GM19351 (cell line): ENCODE measurements at regions not wholly inside any gene's neighbourhood (a gene's known extent, or its start where the extent isn't known, plus 50 kb on each side); places are given as distances from the start of the nearest gene placed in this dataset.
"Not testable (repeated sequence)": the region's sequence is repeated elsewhere in the genome, so short reads cannot be mapped to it uniquely, and the experiment has no call there.

Experiments used
- ATAC-seq: cut with Tn5 transposase; IDR thresholded peaks from one replicate; pipeline ENCODE4 v1.9.1; 2021; ENCODE audit warnings: mild to moderate bottlenecking, moderate library complexity; ENCODE audit not compliant: unreplicated experiment

DNA sequence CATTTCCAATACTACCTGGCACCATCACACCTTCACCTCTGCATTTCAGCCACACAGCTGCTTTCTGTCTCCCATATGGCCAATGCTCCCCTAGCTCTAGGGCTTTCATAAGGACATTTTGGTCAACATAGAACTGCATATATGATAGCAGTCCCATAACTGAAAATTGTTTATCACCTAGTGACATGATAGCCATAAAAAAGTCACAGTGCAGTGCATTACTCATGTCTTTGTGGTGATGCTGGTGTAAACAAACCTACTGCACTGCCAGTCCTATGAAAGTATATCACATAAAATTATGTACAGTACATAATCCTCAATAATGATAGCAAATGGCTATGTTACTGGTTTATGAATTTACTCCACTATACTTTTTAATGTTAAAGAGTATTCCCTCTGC is 221.0 kb downstream of the NAF1 start:
- ATAC-seq = no peak

DNA sequence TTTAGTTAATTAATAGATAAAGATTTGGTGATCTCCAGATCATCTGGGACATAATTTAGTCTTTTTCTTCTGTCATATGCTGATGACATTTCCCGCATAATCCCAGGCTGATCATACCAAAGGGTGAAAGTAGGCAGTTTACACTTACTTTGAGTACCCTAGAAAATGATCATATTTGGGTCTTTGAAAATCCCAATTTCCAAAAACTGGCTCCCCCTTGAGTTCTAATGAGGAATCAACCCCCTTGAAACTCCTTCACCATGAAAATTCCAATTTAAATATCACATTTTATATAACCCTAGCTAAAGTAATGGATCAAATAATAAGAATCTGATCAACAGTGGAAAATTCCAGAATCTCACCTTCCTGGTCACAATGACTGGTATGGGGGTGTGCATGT is 223.4 kb downstream of the NAF1 start:
- no peak for ATAC-seq

DNA sequence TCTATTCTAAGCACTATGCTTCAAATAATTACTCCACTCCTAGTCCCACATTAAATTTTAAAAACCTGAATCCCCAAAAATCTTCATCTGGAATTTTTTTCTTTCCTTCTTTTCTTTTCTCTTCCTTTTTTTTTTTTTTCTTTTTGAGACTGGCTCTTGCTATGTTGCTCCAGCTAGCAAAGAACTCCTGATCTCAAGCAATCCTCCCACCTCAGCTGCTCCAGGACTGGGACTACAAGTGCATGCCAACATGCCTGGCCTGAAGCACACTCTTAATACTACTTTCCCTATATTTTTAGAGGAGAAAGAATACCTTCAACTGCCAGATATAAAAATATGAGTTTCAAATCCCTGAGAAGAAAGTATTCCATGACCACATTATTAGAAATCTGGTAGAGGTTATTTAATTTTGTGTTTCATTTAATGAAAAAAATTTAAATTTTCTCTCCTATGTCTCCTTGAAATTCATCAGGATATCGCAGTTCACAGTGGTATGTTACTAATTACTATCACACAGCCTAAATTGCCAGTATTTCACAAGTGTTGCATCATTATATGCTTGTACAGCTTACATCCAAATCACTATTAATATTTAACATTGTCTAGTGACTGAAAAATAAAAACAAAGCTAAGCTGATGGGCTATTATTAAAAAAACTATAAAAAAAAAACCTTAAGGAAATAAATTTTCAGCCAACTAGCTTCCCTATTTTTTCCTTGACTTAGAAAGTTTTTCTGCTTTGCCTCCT is 227.8 kb downstream of the NAF1 start:
- no peak for ATAC-seq

DNA sequence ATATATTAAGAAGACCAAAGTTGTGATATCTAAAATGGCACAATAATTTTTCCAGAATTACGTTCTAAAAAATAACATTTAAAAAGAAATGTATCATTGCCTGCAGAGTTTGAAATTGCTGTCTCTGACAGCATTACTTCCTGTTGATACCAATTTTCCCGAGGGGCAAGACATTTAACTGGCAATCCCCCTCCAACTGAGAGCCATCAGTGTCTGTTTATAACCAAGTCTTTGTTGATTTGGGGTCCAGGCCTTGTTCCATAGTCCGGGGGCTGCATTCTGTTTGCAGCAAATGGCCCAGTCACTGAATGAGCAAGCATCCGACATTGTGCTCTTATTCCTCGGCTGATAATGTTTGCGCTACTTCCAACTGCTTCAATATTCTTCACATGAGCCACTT is 231.5 kb downstream of the NAF1 start:
- ATAC-seq = no peak

DNA sequence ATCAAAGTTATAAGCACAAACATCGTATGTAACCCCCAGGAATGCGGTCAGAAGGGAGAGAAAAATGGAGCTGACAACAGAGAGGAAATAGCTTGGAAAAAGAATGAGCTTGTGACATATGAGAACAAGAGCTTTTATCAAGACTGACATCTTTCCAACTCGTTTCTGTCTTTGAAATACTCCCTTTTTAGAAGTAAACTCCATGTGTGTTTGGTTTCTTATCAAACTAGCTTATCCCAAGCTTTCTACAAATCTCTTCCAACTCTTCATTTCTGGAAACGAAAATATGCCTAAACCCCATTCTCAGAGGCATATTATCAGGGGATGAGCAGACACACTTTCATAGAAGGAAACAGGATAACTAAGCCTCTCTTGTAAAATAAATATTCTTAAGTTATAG is 235.4 kb downstream of the NAF1 start:
- ATAC-seq = no peak

DNA sequence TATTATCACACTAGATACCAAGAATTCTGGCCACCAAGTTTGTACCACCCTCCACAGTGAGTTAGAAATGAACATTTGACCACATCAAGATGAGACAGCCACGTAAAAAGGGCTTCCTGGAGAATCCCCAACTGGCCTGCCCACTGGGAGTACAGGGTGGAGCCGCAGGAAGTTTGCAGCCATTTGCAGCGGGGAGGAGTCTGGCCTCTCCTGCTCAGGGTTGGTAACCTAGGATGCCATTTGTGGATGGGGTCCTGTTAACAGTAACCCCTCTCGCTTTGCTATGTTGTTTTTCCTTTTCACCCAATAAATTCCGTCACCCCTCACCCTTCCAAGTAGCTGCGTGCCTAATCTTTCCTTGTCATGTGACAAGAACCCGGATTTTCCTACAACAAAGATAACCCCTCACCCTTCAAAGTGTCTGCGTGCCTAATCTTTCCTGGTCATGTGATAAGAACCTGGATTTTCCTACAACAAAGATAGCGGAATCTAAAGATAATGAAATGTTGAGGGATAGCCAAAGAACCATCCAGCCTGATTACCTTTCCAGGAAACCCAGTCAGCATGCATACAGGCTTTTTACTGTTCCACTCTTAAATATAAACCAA is 245.4 kb downstream of the NAF1 start:
- no peak for ATAC-seq

DNA sequence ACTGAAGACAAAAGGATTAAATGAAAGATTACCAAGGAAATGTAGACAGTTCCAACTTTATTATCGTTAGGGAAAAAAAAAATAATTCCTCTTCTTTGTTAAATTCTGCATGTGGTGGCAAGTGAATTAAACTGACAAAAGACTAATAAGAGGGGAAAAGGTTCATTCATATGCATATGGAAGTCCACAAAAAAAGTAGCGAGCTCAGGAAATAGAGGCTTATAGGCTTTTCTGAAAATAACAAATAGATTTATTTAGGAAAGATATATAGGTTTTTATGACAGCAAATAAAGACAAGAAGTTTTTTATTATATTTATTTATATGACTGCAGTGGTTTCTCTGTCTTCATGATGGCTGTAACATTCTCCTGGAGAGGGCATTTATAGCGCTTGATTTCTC is 246.0 kb downstream of the NAF1 start:
- ATAC-seq = no peak

DNA sequence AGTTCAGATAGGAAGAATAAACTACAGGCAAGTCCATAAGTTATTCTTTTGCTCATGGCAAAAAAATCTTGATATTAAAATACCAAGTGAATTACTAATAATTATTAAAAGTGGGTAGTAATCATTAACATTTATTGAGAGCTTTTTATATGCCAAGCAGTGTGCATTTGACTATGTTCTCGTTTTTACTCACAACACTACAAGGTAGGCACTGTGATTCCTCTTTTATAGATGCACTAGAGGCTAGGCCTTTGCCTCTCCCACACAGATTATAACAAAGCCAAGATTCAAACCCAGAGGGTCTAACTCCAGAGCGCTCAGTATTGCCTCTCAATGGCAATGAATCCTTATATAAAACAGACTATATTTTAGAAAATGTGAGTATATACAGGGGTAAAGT is 254.2 kb downstream of the NAF1 start:
- no peak for ATAC-seq

DNA sequence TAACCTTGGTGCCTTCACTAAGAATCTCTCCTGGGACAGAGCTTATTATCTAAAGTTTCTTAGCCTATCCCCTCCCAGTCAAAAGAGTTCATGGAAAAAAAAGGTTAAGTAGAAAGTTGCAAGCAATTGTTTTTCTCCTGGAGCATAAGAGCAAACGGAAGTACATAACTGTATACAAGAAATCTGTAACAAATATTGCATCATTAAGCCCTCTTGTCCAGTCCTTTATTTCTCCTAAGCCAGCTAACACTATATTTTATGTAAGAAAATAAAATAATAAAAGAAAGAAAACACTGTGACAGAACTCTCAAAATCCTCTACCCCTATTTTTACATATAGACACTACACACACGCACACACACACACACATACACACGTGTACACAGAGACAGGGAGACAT is 255.3 kb downstream of the NAF1 start:
- no peak for ATAC-seq

DNA sequence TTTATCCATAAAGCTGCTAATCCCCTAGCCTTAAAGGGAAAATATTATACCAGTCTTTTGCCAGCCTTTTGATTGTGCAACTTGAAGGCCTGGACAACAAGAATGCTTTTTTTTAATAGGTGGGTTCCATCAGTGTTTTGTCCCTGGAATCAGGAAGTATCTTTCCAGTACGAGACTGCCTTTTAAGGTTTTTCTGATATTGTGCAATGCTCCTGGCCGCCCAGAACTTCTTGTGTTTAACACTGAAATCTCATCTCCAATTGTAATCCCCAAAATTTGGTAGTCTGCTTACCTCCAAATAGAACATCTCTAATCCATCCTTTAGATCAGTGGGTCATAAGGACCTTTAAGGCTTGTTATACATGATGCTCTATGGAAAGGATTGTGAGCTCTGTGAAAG is 256.7 kb downstream of the NAF1 start:
- ATAC-seq = no peak

DNA sequence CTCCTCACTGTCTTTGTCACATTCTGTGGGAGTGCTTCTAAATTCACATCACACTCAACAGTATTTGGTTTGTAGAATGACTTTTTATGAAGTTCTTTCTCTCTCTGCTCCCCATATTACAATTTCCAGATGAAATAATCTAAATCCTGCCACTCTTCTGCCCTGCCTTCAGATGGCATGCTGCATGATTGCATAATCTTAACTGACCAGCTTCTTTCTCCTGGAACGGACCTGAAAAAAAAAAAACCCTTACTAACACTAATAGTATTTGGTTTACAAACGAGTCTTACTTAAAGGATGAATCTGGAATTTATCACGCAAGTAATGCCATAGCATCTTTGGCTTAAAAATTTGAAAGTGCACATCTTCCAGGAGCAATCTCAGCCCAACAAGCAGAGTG is 272.3 kb downstream of the NAF1 start:
- no peak for ATAC-seq

DNA sequence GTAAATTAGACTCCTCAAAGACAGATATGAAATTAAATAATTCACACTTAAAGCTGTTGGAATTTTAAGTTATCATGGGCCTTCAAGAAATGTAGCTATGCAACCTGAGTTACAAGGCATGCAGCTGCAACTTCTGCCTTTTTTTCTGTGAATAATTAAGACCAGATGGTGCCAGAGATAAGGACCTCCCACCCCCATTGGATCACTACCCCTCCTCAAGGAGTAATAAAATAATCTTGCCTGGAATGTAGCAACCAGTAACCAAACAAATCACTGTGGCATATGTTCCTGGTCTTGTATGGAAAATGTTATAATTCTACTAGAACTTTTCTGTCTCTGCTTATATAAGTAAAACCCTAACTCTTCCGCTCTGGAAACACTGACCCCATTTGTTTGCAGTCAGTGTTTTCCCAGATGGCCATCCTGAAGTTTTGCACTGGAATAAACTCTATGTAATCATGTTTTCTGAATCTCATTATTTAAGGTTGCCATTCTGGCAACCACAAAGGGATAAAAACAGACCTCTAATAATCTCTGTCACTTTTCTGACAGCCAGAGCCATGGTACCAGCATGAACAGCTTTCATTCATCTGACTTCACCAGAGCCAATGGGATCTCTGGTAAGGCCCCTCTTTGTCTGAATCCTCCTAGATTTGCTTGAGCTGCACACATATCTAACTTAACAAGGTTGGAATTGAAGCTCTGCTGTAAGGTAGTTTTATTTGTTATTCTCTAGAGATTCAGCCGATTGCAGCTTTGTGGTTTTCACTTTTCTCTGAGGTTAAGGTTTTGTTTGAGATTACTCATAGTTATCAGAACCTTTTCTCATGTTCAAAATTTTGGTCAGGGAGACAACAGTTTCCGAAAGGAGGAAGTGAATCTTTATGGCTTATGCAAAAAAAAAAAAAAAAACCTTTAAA is 274.6 kb downstream of the NAF1 start:
- ATAC-seq = peak; percentile 99

DNA sequence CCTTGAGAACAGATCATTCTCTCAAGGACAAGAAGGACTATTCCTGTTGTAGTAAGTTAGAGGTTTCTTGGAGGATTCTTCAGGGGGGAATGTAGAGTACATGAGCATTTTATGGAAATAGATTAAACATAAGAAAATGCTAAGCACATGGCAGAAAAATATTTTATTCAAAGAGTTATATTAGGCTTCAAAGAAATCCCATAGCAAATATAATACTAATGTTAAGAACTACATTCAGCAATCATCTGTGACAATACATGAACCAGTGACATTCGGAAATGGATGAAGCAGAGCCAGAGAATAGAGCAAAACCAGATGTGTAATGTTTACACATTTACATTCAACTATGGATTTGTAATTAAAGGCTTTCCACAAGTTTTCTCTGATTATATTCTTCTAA is 288.6 kb downstream of the NAF1 start:
- no peak for ATAC-seq

DNA sequence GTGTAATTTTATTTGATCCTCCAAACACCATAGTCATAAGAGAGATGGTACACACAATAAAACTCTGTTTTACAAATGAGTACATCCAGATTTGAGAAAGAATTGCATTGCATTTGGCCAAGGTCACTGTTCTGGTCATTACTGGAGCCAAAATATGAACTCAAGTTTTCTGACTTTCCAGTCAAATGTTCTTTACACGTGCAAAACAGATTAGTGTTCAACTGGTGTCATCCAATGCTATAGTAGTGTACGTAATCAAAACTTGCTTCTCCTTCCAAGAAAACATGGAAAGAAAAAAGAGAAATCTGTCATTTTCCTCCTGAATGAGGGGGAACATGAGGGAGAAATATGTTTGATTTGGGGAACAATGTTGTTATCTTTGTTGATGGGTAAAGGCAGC is 291.9 kb downstream of the NAF1 start:
- no peak for ATAC-seq

DNA sequence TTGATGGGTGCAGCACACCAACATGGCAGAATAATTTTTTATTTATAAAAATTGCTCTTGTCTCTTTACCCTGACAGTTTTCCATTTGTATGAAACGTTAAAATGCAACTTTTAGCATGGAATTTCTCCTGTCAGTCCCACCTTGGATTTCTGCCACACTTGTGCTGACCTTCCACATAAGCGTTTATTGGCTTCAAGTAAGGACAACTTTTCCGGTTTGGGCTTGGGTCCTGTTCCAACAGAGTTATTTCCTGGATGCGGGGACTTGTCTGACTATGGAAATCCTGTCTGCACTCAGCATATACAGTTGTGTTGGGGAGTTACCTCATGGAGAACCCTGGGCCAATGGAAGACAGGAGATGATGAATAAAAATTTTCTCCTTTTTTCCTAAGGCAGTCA is 294.7 kb downstream of the NAF1 start:
- no peak for ATAC-seq

DNA sequence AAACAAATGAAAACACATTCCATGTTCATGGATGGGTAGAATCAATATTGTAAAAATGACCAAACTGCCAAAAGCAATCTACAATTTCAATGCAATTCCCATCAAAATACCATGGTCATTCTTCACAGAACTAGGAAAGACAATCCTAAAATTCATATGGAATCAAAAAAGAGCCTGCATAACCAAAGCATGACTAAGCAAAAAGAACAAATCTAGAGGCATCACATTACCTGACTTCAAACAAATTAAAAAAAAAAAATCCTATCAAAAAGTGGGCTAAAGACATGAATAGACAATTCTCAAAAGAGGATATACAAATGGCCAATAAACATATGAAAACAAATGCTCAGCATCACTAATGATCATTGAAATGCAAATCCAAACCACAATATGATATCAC is 297.5 kb downstream of the NAF1 start:
- no peak for ATAC-seq

DNA sequence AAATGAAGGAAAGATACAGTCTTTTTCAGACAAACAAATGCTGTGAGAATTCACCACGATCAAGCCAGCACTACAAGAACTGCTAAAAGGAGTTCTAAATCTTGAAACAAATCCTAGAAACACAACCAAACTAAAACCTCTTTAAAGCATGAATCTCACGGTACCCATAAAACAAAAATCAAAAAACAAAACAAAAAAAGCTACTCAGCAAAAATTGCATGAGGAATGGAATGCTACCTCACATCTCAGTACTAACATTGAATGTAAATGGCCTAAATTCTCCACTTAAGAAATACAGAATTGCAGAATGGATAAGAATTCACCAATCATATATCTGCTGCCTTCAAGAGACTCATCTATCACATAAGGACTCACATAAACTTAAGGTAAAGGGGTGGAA is 300.1 kb downstream of the NAF1 start:
- no peak for ATAC-seq

DNA sequence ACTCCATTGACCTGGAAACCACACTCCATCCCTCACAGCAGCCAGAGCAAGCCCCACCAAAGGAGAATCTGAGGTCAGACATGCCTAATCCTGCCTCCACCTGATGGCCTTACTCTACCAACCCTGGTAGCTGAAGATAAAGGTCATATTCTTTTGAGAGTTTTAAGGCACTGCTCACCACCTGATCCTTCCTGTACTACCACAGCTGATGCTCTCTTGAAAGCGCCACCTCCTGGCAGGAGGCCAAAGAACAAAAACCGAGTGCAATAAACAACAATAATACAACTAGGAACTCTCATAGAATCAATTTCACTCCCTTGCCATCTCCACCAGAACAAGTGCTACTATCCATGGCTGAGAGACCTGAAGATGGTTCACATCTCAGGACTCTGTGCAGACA is 301.6 kb downstream of the NAF1 start:
- peak; percentile 65 for ATAC-seq

DNA sequence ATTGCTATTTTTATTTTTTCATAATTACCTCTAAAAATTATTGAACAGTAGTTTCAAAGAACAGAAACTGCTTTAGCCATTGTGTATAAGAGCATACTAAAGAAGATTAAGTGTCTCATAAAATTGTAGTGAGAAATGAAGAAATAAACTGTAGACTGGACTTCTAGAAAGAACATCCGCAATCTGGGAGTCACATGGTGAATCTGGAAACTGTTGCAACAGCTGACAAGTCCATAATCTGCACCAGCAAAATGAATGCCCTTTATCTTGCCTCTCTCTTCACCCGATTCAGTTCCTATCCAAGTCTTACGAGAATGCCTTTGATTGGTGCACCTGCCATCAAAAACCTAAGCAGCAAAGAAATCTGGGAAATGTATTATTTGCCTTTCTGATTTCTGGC is 312.9 kb downstream of the NAF1 start:
- no peak for ATAC-seq

DNA sequence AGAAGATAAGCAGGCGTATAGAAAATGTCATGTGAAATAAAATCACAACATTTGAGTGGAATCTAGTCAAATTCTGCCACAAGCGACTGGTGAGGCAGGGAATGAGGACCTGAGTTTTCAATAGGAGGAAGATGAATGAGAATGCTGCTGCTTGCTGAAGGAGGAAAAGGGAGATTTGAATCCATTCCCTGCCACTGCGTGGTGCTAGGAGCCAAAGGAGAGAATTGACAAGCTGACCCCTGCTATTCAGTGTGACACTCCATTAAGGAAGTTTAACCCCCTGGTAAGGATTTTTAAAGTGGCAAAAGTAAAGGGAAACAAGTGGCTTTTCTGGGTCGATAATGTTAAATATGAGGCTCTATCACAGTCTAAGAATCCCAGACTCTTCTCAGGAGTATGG is 314.0 kb downstream of the NAF1 start:
- no peak for ATAC-seq

DNA sequence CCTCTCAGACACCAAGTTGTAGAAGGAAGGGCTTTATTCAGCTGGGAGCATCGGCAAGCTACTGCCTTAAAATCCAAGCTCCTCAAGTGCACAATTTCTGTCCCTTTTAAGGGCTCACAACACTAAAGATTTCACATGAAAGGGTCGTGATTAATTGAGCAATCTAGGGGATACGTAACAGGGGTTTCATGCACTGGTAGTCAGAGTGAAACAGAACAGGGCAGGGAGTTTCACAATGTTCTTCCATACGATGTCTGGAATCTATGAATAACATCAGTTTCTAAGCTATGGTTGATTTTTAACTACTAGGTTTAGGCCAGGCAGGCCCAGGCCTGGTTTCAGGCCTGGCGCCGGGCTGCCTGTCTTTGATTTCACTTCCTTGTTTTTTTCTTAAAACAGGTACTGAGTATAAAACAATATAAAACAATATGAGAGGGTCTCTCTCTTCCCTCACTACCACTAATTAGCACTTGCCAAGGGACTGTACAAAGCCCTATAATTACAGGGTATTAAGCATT is 315.4 kb downstream of the NAF1 start:
- ATAC-seq = not testable (repeated sequence)

DNA sequence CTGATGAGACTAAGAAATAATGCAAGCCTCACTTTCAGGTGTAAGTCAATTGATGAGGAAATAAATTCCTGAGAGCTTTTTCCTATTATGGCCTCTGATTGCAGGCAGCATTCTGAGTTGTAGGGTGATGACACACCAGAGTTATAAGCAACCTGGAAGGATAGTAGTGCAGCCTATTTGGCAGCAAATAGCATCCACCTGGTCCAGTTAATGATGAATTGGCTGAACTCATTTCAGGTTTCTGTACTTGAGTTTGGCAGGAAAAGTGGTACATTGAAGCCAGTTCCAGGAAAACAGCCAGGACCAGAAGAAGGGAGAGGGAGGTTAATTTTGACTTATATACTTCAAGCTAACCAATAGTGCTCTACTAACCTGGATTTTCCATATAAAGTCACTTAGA is 316.8 kb downstream of the NAF1 start:
- ATAC-seq = no peak
